ENCODE measurements at regions not wholly inside any gene's neighbourhood (a gene's known extent, or its start where the extent isn't known, plus 50 kb on each side); places are given as distances from the start of the nearest gene placed in this dataset.

GRCh38 chr3:65037861-65038260, 350.1 kb upstream of the ADAMTS9 start:
- H3K9me3 ChIP-seq: no peaks in the 10 kb centered on the region
- whole genome bisulfite sequencing, 3 donors: 60 to 73% (median 71%) methylated on average over 2 of the region's 2 CpGs
- no peak for DNase-seq
- peaks cover 3% of the 10 kb centered on the region for H3K27me3 ChIP-seq
- TF ChIP-seq EP300 (IDR thresholded peaks at IDR 0.05) (no peak), CTCF (IDR thresholded peaks at IDR 0.05) (no peak), POLR2A (IDR thresholded peaks at IDR 0.05) (no peak)
- intact Hi-C loops (cut with DNase I): no loop called here
- no peak overlapping the region for H3K4me3 ChIP-seq
- peaks cover 1% of the 10 kb centered on the region for H3K4me1 ChIP-seq (ENCODE audit: insufficient read depth)
- no peaks in the 10 kb centered on the region for H3K36me3 ChIP-seq
- H3K27ac ChIP-seq: no peak overlapping the region

GRCh38 chr3:65035246-65035645, 347.4 kb upstream of the ADAMTS9 start:
- H3K9me3 ChIP-seq: no peaks in the 10 kb centered on the region
- TF ChIP-seq EP300 (IDR thresholded peaks at IDR 0.05) (no peak), POLR2A (IDR thresholded peaks at IDR 0.05) (no peak), CTCF (IDR thresholded peaks at IDR 0.05) (no peak)
- no peaks in the 10 kb centered on the region for H3K36me3 ChIP-seq
- no peak overlapping the region for H3K4me3 ChIP-seq
- no peak for DNase-seq
- H3K27ac ChIP-seq: no peak overlapping the region
- peaks cover 3% of the 10 kb centered on the region for H3K4me1 ChIP-seq (ENCODE audit: insufficient read depth)
- WGBS, 3 donors: 66 to 79% (median 75%) methylated on average over 2 of the region's 2 CpGs
- intact Hi-C loops (cut with DNase I): no loop called here
- H3K27me3 ChIP-seq: peaks cover 3% of the 10 kb centered on the region

GRCh38 chr3:65033576-65033975, 345.8 kb upstream of the ADAMTS9 start:
- peaks cover 3% of the 10 kb centered on the region for H3K4me1 ChIP-seq (ENCODE audit: insufficient read depth)
- no peak for TF ChIP-seq POLR2A (IDR thresholded peaks at IDR 0.05)
- TF ChIP-seq CTCF (IDR thresholded peaks at IDR 0.05): no peak
- TF ChIP-seq EP300 (IDR thresholded peaks at IDR 0.05): no peak
- WGBS, 3 donors: 70 to 91% (median 90%) methylated on average over 2 of the region's 2 CpGs
- no peaks in the 10 kb centered on the region for H3K36me3 ChIP-seq
- intact Hi-C loops (cut with DNase I): no loop called here
- no peak overlapping the region for H3K4me3 ChIP-seq
- no peaks in the 10 kb centered on the region for H3K27me3 ChIP-seq
- no peak for DNase-seq
- H3K9me3 ChIP-seq: no peaks in the 10 kb centered on the region
- no peak overlapping the region for H3K27ac ChIP-seq

- no peak overlapping the region for H3K4me3 ChIP-seq
- no peaks in the 10 kb centered on the region for H3K9me3 ChIP-seq
- 90 to 99% (median 92%) methylated on average over 3 of the region's 3 CpGs for WGBS, 3 donors
- intact Hi-C loops (cut with DNase I): no loop called here
- TF ChIP-seq CTCF (IDR thresholded peaks at IDR 0.05) (no peak), POLR2A (IDR thresholded peaks at IDR 0.05) (no peak), EP300 (IDR thresholded peaks at IDR 0.05) (no peak)
- DNase-seq: no peak
- no peaks in the 10 kb centered on the region for H3K36me3 ChIP-seq
- H3K27ac ChIP-seq: no peak overlapping the region
- H3K4me1 ChIP-seq (ENCODE audit: insufficient read depth): peaks cover 3% of the 10 kb centered on the region
- no peaks in the 10 kb centered on the region for H3K27me3 ChIP-seq
Observed at GRCh38 chr3:65030847-65031463, 343.2 kb upstream of the ADAMTS9 start.

Measured in ovary (tissue), 7 donors.